GM23248 (cell line): ENCODE measurements at regions not wholly inside any gene's neighbourhood (a gene's known extent, or its start where the extent isn't known, plus 50 kb on each side); places are given as distances from the start of the nearest gene placed in this dataset.

ENCODE experiments used
- EZH2 ChIP-seq: fragments of 200-600 bp; sonication (generic); IDR thresholded peaks from 2 replicates; pipeline ENCODE4 v1.6.1; 2018; ENCODE audit warnings: antibody characterized with exemption, mild to moderate bottlenecking; ENCODE audit not compliant: insufficient read depth, poor library complexity, severe bottlenecking
- EZH2phosphoT487 ChIP-seq: fragments of 200-600 bp; sonication (generic); IDR thresholded peaks from 2 replicates; pipeline ENCODE4 v1.6.1; 2018; ENCODE audit warnings: antibody characterized with exemption, moderate library complexity, mild to moderate bottlenecking, low read depth; ENCODE audit not compliant: insufficient read depth

DNA sequence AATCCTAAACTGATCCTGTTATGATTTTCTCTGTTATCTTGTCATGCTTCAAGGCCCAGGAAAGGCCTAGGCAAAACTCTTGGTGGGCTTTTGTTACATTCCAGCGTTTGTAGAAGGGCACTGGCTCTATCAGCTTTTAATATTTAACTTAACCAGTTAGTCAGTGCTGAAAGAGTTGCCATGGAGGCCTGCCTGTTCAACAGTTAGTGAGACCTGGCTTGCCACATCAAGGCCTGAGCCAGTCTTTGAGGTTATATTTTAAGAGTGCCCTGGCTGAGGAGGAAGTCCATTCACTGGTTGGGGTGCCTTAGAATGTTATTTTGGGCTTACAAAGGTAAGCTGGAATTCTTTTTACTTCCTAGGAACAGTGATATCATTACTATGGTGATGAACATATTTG, 144.1 kb upstream of the NRG3 start:
- TF ChIP-seq EZH2 (no peak), EZH2phosphoT487 (no peak)
